GM18861 (cell line): ENCODE measurements at regions not wholly inside any gene's neighbourhood (a gene's known extent, or its start where the extent isn't known, plus 50 kb on each side); places are given as distances from the start of the nearest gene placed in this dataset.

Experiments
- ATAC-seq: cut with Tn5 transposase; IDR thresholded peaks from one replicate; pipeline ENCODE4 v1.9.1; 2021; ENCODE audit not compliant: unreplicated experiment

- ATAC-seq = no peak
These were observed 191.1 kb downstream of the MELK start for GRCh38 chr9:36763778-36764177.

- no peak for ATAC-seq
These were observed 191.8 kb downstream of the MELK start for GRCh38 chr9:36764364-36765076.

- ATAC-seq = no peak
These were observed 192.3 kb downstream of the MELK start for GRCh38 chr9:36765077-36765390.

- ATAC-seq = peak; percentile 96
These were observed 193.0 kb downstream of the MELK start for GRCh38 chr9:36765468-36766341.

- ATAC-seq = no peak
These were observed 196.0 kb downstream of the MELK start for GRCh38 chr9:36768677-36769076.

- ATAC-seq = no peak
These were observed 197.3 kb downstream of the MELK start for GRCh38 chr9:36770025-36770424.

GRCh38 chr9:36772449-36773403 lies 200.0 kb downstream of the MELK start:
- ATAC-seq = no peak

- ATAC-seq = no peak
These were observed 206.0 kb downstream of the MELK start for GRCh38 chr9:36778682-36779081.

GRCh38 chr9:36779582-36779981 lies 206.9 kb downstream of the MELK start:
- ATAC-seq = no peak

- ATAC-seq = no peak
These were observed 207.5 kb downstream of the MELK start for GRCh38 chr9:36780186-36780585.

GRCh38 chr9:36781533-36781932 lies 208.8 kb downstream of the MELK start:
- no peak for ATAC-seq
